ENCODE measurements at regions not wholly inside any gene's neighbourhood (a gene's known extent, or its start where the extent isn't known, plus 50 kb on each side); places are given as distances from the start of the nearest gene placed in this dataset.

- TF ChIP-seq CHD7 (IDR thresholded peaks at IDR 0.05; ENCODE audit: insufficient replicate concordance, low read length) (no peak), BRCA1 (IDR thresholded peaks at IDR 0.05; ENCODE audit: low read depth, low read length) (no peak)
Observed at GRCh38 chr15:39127925-39128617, 452.8 kb upstream of the THBS1 start (continued).
